ENCODE measurements at regions not wholly inside any gene's neighbourhood (a gene's known extent, or its start where the extent isn't known, plus 50 kb on each side); places are given as distances from the start of the nearest gene placed in this dataset.

GRCh38 chr5:96335873-96336272, 97.2 kb downstream of the PCSK1 start:
- TF ChIP-seq CTCF (IDR thresholded peaks at IDR 0.05): no peak
- no peak for TF ChIP-seq POLR2A (IDR thresholded peaks at IDR 0.05)
